B cell (primary cell): ENCODE measurements at regions not wholly inside any gene's neighbourhood (a gene's known extent, or its start where the extent isn't known, plus 50 kb on each side); places are given as distances from the start of the nearest gene placed in this dataset.

Experiments used
- ATAC-seq: fragments of 200-7000 bp; cut with Tn5 transposase; one replicate; pipeline ENCODE4 v1.10.0; 2021; ENCODE audit warnings: low read depth, mild to moderate bottlenecking, moderate number of reproducible peaks, moderate library complexity
- CTCF ChIA-PET: fragments of 350-600 bp; sonication (Branson Sonifier 250); formaldehyde crosslinking; loops from one replicate; lab custom pipeline; 2021; ENCODE audit warnings: antibody characterized with exemption, inconsistent platforms; lab: Charles Lee
- POLR2A ChIA-PET: fragments of 350-600 bp; sonication (Branson Sonifier 250); formaldehyde crosslinking; loops from one replicate; lab custom pipeline; 2021; ENCODE audit warnings: antibody characterized with exemption; lab: Charles Lee
- DNase-seq: peaks from one replicate; pipeline ENCODE4 v3.0.0; 2013
- H2AFZ ChIP-seq: 2 replicates; pipeline ENCODE4 v1.6.1; 2012; ENCODE audit warnings: mild to moderate bottlenecking, low read depth, low read length; ENCODE audit not compliant: insufficient read depth, poor library complexity, severe bottlenecking
- H3K27ac ChIP-seq, 2 donors: 1 replicate in 1 of 2; 2 replicates in 1 of 2; pipeline ENCODE4 v1.5.1; 2012 to 2013; ENCODE audit warnings: low read length in 2 of 2, mild to moderate bottlenecking in 2 of 2, moderate library complexity in 1 of 2
- H3K27me3 ChIP-seq, 4 experiments: fragments of 200-600 bp in 1 of 4; sonication (generic) in 1 of 4; replicated peaks in 1 of 4; 1 replicate in 2 of 4; 2 replicates in 2 of 4; pipeline versions ENCODE4 v1.6.1 to v1.7.0; 2013 to 2016; ENCODE audit warnings: low read length in 3 of 4, mild to moderate bottlenecking in 2 of 4, mixed read lengths in 1 of 4, moderate library complexity in 1 of 4; ENCODE audit not compliant: insufficient read depth in 4 of 4, control insufficient read depth in 3 of 4; ENCODE audit errors: control extremely low read depth in 1 of 4
- H3K36me3 ChIP-seq, 2 experiments: replicated peaks in 1 of 2; 1 replicate in 1 of 2; 2 replicates in 1 of 2; pipeline versions ENCODE4 v1.6.1 to v1.7.1; 2013; ENCODE audit warnings: low read length in 1 of 2; ENCODE audit not compliant: insufficient read depth in 2 of 2, control insufficient read depth in 1 of 2; ENCODE audit errors: control extremely low read depth in 1 of 2, extremely low read depth in 1 of 2
- H3K4me1 ChIP-seq, 2 donors: fragments of 200-600 bp in 1 of 2; sonication (generic) in 1 of 2; 1 replicate in 1 of 2; 2 replicates in 1 of 2; pipeline versions ENCODE4 v1.5.1 to v1.6.1; 2013 to 2017; ENCODE audit warnings: low read length in 2 of 2; ENCODE audit not compliant: control insufficient read depth in 2 of 2, insufficient read depth in 2 of 2
- H3K4me2 ChIP-seq: replicated peaks from 2 replicates; pipeline ENCODE3; 2012; ENCODE audit warnings: mild to moderate bottlenecking, low read depth, low read length; ENCODE audit not compliant: poor library complexity, severe bottlenecking
- H3K4me3 ChIP-seq, 5 experiments: fragments of 200-600 bp in 1 of 5; sonication (generic) in 1 of 5; 1 replicate in 3 of 5; 2 replicates in 2 of 5; pipeline versions ENCODE4 v1.5.1 to v1.7.0; 2011 to 2016; ENCODE audit warnings: low read length in 4 of 5, mild to moderate bottlenecking in 4 of 5, low read depth in 2 of 5, control low read depth in 1 of 5, moderate library complexity in 1 of 5; ENCODE audit not compliant: insufficient read depth in 1 of 5; ENCODE audit errors: control extremely low read depth in 1 of 5, extremely low read depth in 1 of 5
- H3K79me2 ChIP-seq: fragments of 200-600 bp; sonication (generic); one replicate; pipeline ENCODE4 v1.6.0; 2016; ENCODE audit warnings: low read length; ENCODE audit not compliant: control insufficient read depth, insufficient read depth
- H3K9ac ChIP-seq: fragments of 200-600 bp; sonication (generic); 2 replicates; pipeline ENCODE4 v1.6.1; 2017; ENCODE audit warnings: mild to moderate bottlenecking, low read length, moderate library complexity
- H3K9me3 ChIP-seq, 3 donors: one replicate each; pipeline versions ENCODE4 v1.6.1 to v1.7.1; 2013; ENCODE audit warnings: low read length in 2 of 3; ENCODE audit not compliant: control insufficient read depth in 2 of 3, insufficient read depth in 1 of 3; ENCODE audit errors: control extremely low read depth in 1 of 3
- H4K20me1 ChIP-seq: 2 replicates; pipeline ENCODE4 v1.6.0; 2012; ENCODE audit warnings: mild to moderate bottlenecking, low read length; ENCODE audit not compliant: insufficient read depth, control insufficient read depth, poor library complexity, severe bottlenecking
- H3K27ac Mint-ChIP-seq: one replicate; pipeline ENCODE4 v1.8.0; 2021; ENCODE audit warnings: mixed read lengths
- H3K27me3 Mint-ChIP-seq: one replicate; pipeline ENCODE4 v1.8.0; 2021; ENCODE audit warnings: mixed read lengths
- H3K4me1 Mint-ChIP-seq: one replicate; pipeline ENCODE4 v1.8.0; 2021; ENCODE audit warnings: mixed read lengths
- H3K4me3 Mint-ChIP-seq: one replicate; pipeline ENCODE4 v1.8.0; 2021; ENCODE audit warnings: mixed read lengths
- H3K9me3 Mint-ChIP-seq: one replicate; pipeline ENCODE4 v1.8.0; 2022; ENCODE audit warnings: mixed read lengths; ENCODE audit not compliant: insufficient read depth
- EZH2 ChIP-seq: IDR thresholded peaks from 2 replicates; pipeline ENCODE4 v1.6.1; 2012; ENCODE audit warnings: borderline replicate concordance, low read depth, mild to moderate bottlenecking, moderate library complexity, low read length; ENCODE audit not compliant: insufficient read depth, poor library complexity, severe bottlenecking
- WGBS: methylation state at CpG from one replicate; pipeline ENCODE4 v1.1.5; 2013; ENCODE audit warnings: missing lambda C conversion rate; ENCODE audit not compliant: insufficient coverage; 5-methylcytosine and 5-hydroxymethylcytosine counted together
- intact Hi-C: fragments of 100-400 bp; cut with micrococcal nuclease; formaldehyde crosslinking; loops from one replicate; pipeline ENCODE4 v1.10.0; 2022
- TF ChIP-seq, protein P1 (sequence below): fragments of 200-600 bp; IDR thresholded peaks from one replicate; pipeline ENCODE4 v1.8.0; 2022; ENCODE audit warnings: antibody characterized with exemption, mild to moderate bottlenecking

DNA sequence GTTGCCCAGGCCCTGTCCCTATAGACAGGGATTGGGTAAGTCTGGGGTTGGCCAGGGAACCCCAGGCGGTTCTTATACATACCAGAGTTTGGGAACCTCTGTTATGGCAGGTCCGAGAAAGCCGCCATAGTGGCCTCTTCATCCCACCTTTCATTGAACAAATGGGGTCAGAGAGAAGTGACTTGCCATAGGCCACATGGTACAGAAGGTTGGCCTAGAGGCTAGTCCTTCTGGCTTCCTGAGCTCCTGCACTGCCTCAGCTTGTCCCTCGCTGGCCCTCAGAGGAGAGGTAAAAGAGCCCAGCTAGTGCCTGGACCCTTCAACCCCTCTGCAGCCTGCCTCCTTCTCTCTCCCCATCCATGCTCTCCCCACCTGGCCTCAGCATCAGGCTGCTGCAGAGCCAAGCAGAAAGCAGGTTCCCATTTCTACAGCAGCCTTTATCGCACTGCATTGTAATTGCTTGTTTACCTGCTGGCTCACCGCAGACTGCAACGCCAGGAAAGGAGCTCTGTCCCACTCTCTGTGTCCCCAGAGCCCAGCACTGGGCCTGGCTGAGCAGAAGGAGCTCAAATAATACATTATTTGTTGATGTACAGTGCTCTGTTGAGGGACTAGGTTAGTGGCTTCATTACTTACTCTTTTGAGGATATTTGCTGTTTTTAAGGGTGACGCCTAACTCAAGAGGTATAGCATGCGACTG lies 103.6 kb downstream of the TRIM29 start:
- Mint-ChIP-seq H3K27ac (no peak overlapping the region), H3K9me3 (no peaks in the 10 kb centered on the region), H3K4me3 (no peak overlapping the region), H3K4me1 (no peaks in the 10 kb centered on the region), H3K27me3 (peaks cover 11% of the 10 kb centered on the region)
- WGBS, result 90% methylated on average over 7 of the region's 9 CpGs
- Histone ChIP-seq H3K9me3 (peaks cover 0 to 15% (median 0%) of the 10 kb centered on the region in 3 donors), H3K4me2 (no peak overlapping the region), H3K79me2 (no peaks in the 10 kb centered on the region), H3K27ac (no peak overlapping the region), H3K4me1 (no peaks in the 10 kb centered on the region), H4K20me1 (no peaks in the 10 kb centered on the region), H2AFZ (no peak overlapping the region), H3K9ac (no peak overlapping the region), H3K27me3 (peaks cover 0 to 6% (median 2%) of the 10 kb centered on the region in 4 experiments), H3K36me3 (no peaks in the 10 kb centered on the region), H3K4me3 (no peak overlapping the region)
- DNase-seq (no peak), ATAC-seq (no peak)
- POLR2A ChIA-PET, result no interaction called here
- TF ChIP-seq, protein P1, sequence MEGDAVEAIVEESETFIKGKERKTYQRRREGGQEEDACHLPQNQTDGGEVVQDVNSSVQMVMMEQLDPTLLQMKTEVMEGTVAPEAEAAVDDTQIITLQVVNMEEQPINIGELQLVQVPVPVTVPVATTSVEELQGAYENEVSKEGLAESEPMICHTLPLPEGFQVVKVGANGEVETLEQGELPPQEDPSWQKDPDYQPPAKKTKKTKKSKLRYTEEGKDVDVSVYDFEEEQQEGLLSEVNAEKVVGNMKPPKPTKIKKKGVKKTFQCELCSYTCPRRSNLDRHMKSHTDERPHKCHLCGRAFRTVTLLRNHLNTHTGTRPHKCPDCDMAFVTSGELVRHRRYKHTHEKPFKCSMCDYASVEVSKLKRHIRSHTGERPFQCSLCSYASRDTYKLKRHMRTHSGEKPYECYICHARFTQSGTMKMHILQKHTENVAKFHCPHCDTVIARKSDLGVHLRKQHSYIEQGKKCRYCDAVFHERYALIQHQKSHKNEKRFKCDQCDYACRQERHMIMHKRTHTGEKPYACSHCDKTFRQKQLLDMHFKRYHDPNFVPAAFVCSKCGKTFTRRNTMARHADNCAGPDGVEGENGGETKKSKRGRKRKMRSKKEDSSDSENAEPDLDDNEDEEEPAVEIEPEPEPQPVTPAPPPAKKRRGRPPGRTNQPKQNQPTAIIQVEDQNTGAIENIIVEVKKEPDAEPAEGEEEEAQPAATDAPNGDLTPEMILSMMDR, result no peak
- TF ChIP-seq EZH2, result no peak
- intact Hi-C loops, result no loop called here
- CTCF ChIA-PET, result no interaction called here

DNA sequence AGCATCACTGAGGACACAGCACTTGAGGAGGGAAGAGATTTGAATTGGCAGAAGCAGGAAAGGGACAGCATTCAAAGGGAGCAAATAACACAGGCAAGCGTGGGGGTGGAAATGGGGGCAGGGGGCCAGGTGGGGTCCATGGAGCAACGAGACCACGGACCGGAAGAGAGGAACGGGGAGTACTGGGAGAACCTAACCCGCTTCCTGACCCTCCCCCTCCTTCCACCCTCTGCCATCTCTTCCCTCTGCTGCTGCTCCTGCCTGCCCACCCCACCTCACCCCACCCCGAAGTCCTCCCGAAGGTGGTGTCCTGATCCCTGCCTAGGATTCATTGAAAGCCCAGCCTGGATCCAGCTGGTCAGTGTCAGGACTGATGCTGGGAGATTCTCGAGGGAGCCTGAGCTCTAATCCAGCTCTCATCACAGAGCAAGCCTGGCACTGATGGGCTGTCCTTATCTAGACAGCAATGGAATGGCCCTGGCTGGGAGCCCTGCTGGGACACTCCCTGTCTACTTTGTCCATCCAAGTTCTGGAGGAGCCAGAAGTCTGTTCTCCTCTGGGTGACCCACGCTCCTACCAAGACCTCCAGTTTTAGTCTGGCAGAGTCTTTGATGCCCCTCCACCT lies 105.0 kb downstream of the TRIM29 start:
- H3K79me2 ChIP-seq, result no peaks in the 10 kb centered on the region
- H3K27me3 Mint-ChIP-seq, result peaks cover 12% of the 10 kb centered on the region
- ATAC-seq, result no peak
- DNase-seq, result no peak
- H3K36me3 ChIP-seq, result no peaks in the 10 kb centered on the region
- H3K27ac ChIP-seq, result no peak overlapping the region
- 53% methylated on average over 7 of the region's 10 CpGs for WGBS
- H3K27me3 ChIP-seq, result peaks cover 0 to 6% (median 0%) of the 10 kb centered on the region in 4 experiments
- H4K20me1 ChIP-seq, result no peaks in the 10 kb centered on the region
- H3K9me3 ChIP-seq, result peaks cover 0 to 21% (median 0%) of the 10 kb centered on the region in 3 donors
- H3K9me3 Mint-ChIP-seq, result no peaks in the 10 kb centered on the region
- no peak overlapping the region for H3K4me2 ChIP-seq
- intact Hi-C loops, result no loop called here
- no peak overlapping the region for H2AFZ ChIP-seq
- POLR2A ChIA-PET, result no interaction called here
- H3K4me3 ChIP-seq, result no peak overlapping the region
- H3K27ac Mint-ChIP-seq, result no peak overlapping the region
- TF ChIP-seq, protein P1, result no peak
- TF ChIP-seq EZH2, result no peak
- CTCF ChIA-PET, result no interaction called here
- H3K4me1 ChIP-seq, result no peaks in the 10 kb centered on the region
- no peak overlapping the region for H3K4me3 Mint-ChIP-seq
- no peak overlapping the region for H3K9ac ChIP-seq
- no peaks in the 10 kb centered on the region for H3K4me1 Mint-ChIP-seq
